HG02588 (cell line): ENCODE measurements at regions not wholly inside any gene's neighbourhood (a gene's known extent, or its start where the extent isn't known, plus 50 kb on each side); places are given as distances from the start of the nearest gene placed in this dataset.
"Not testable (repeated sequence)": the region's sequence is repeated elsewhere in the genome, so short reads cannot be mapped to it uniquely, and the experiment has no call there.

Experiments used
- ATAC-seq: cut with Tn5 transposase; IDR thresholded peaks from one replicate; pipeline ENCODE4 v1.9.1; 2021; ENCODE audit warnings: mild to moderate bottlenecking, moderate library complexity; ENCODE audit not compliant: unreplicated experiment

DNA sequence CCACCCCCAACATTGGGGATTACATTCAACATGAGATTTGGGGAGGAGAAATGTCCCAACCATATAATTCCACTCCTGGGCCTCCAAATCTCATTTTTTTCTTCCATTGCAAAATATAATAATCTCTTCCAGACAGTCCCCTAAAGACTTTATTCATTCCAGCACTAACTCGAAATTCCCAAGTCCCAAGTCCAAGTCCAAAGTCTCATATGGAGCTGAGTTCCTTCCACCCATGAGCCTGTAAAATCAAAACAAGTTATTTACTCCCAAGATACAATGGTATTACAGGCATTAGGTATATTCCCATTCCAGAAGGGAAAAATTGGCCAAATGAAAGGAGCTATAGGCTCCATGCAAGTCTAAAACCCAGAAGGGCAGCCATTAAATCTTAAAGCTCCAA, 56.7 kb downstream of the P2RY1 start:
- ATAC-seq = no peak

- ATAC-seq = no peak
Observed at GRCh38 chr3:152892446-152892845, 57.5 kb downstream of the P2RY1 start.

- no peak for ATAC-seq
Observed at GRCh38 chr3:152893647-152894046, 58.7 kb downstream of the P2RY1 start.

DNA sequence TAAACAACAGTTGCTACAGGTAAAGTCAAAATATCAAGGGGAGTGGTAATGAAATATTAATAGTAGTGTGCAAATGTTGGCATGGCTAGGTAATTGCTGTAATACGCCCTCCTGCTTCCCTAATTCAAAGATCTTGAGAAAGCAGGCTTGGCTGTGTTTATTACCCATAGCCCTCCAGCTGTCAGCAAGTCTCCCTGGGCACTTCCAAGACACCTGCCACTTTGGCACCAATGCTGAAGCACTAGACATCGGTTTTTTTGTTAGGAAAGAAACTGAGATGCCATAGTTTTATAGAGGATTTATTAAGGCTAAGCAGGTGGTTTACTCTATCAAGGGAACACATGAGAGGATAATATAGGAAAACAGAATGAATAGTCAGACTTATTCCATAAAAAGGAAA, 64.4 kb downstream of the P2RY1 start:
- no peak for ATAC-seq

- no peak for ATAC-seq
Observed at GRCh38 chr3:152902141-152902669, 67.3 kb downstream of the P2RY1 start.

DNA sequence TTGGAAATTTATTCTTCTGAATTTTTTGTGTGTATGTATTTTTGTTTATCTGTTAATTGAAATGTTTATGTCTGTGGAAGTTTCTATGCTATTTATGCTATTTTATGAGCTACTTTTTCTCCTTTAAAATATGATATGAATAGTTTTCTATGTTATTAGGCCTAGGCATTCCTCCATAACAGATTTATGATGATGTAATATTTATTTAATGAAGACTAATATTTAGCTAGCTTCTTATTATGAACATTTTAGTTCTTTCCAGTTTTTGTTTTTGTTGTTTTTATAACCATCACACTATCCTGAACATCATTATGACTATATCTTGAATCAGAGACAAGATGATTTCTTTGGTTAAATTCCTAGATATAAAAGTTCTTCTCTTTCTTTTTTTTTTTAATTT, 70.7 kb downstream of the P2RY1 start:
- ATAC-seq = no peak

DNA sequence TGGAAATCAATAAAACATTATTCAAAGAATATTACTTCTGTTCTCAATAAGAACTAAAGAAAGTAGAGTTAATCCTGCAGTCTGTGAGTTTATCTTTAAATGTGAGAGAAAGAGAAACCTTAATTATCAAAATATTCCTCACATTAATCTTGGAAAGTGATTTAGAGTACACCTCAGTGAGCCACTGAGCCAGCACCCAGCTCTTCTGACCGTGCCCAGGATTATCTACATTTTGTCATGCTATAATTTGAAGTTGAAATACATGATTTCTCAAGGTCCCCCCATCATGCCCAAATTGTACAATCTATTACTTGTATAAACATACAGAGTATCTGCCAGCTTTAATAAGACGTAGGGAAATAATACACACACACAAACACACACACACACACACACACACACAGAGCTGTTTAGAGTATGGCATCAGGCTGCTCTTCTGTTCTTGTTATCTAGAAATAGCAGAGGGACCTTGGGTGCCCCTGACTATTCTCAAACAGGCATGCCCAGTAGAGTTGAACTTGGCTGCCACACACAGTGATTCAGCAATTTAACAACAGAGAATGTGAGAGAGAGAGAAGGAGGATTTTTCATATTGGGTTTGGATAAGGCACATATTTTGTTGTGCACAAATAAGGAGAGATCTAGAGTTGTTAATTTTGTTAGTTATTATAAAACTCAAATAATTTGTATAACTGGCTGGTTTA, 74.4 kb downstream of the P2RY1 start:
- no peak for ATAC-seq

- ATAC-seq = no peak
Observed at GRCh38 chr3:152910211-152910610, 75.3 kb downstream of the P2RY1 start.

DNA sequence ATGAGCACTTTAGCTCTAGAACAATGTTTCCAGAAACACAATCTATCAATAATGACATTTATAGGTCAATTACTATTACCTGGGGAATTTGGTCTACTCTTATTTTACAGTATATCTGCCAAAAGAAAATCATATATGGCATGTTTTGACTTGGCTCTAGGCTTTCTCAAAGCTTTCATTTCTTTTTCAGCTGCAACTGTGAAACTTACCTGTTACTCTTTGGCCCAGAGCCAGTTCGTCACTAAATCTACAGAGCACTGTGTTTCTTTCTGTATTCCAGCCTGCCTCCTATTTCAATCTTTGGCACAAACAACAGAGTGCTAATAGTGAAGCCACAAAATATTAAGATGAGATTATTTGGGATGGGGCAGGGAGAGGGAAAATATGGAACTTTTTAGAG, 76.0 kb downstream of the P2RY1 start:
- ATAC-seq = no peak

GRCh38 chr3:152914743-152915142, 79.8 kb downstream of the P2RY1 start:
- not testable (repeated sequence) for ATAC-seq

DNA sequence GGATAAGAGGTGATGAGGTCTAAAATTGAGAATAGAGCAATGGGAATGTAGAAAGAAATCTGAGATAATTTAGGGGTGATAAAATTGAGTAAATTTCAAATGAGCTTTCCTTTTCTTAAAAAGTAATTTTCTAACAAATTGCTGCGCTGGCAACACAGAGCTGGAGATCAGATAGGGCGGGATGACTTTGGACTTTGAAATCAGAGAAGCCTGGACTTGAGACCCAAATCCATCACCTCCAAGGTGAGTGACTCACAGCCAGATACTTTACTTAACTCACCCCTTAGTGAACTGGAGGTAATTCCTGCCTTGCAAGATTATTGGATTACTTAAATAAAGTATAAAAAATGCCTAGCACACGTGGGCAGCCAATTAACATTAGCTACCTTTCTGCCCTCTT, 80.8 kb downstream of the P2RY1 start:
- ATAC-seq = no peak

GRCh38 chr3:152916753-152917279, 81.9 kb downstream of the P2RY1 start:
- no peak for ATAC-seq

DNA sequence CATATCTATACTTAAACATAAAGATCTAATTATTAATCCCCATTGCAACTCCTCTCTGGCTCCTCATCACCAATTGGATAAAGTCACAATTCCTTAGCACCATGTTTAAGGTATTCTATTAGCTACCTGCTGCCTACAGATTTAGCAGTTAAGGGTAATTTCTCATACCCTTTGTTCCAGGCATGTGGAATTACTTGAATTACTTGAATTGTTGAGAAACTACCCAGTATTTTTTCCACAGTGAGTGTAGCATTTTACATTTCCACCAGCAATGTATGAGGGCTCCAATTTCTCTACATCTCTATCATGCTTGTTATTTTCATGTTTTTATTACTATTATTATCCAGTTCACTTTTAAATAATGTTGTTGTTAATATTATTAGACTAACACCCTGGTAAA, 86.4 kb downstream of the P2RY1 start:
- ATAC-seq = no peak

DNA sequence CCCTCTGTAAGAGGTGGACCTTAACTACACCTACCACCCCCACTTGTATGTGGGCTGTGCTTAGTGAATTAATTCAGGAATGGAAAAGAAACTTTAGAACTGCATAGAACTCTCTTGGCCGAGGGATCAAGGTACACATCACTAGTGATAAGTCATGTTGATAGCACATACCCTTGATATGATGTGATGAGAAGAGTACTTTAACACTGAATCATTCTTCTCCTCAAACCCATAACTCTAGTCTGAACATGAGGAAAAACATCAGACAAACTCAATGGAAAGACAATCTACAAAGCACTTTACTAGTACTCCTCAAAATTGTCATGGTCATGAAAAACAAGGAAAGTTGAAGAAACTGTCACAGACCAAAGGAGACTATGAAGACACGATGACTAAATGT, 87.6 kb downstream of the P2RY1 start:
- ATAC-seq = no peak

DNA sequence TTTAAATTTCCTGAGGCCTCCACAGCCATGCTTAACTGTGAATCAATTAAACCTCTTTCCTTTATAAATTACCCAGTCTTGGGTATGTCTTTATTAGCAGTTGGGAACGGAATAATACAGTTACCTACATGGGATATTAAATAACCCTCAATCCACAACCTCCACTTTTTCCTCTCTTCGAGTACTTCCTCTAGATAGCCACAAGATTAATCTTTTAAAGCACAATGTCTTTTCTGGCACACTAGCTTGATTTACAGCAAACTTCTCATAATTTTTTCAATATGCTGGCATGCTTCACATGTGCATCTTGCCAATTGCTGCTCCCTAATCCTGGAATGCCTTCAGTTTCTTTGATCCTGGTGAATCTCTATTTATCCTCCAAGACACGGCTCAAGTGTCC, 92.2 kb downstream of the P2RY1 start:
- ATAC-seq = no peak

DNA sequence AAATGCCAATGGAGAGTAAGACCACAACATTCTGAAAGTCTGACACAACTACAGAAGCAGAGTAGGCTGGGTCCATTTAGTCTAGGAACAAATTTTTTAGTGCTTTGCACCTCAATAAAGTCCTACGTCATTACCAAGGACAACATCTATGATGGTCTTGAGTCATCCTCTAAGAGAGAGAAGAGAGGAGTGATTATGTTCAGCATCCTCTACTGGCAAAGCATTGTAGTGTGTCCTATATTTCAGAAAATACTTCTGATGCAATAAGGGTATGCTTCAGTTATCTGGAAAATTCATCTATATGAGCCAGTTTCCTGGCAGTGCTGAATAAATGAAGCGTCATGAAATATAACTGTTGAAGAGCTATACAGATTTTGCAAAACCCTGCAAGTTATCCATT, 95.6 kb downstream of the P2RY1 start:
- no peak for ATAC-seq

GRCh38 chr3:152937234-152937633, 102.3 kb downstream of the P2RY1 start:
- ATAC-seq = no peak

- no peak for ATAC-seq
Observed at GRCh38 chr3:152938974-152939636, 104.2 kb downstream of the P2RY1 start.

GRCh38 chr3:152941859-152942258, 106.9 kb downstream of the P2RY1 start:
- ATAC-seq = no peak

DNA sequence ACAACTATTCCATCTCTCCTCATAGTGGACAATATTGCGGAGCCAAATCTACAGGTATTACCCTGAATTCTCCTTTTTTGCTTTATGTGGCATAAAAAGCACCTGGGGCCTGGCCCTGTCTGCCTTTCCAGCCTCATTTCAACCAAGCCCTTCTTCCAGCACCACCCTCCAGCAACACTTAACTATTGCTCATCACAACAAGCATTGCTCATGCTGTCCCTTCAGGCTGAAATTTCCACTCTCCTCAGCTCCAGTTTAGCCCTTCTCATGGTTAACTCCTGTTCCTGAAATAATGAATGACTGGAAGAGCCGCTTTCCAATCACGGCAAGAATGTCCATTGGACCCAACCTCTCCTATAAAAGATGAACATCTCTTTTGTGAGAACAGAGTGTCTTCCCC, 107.4 kb downstream of the P2RY1 start:
- ATAC-seq = no peak

GRCh38 chr3:152943645-152944044, 108.7 kb downstream of the P2RY1 start:
- no peak for ATAC-seq

DNA sequence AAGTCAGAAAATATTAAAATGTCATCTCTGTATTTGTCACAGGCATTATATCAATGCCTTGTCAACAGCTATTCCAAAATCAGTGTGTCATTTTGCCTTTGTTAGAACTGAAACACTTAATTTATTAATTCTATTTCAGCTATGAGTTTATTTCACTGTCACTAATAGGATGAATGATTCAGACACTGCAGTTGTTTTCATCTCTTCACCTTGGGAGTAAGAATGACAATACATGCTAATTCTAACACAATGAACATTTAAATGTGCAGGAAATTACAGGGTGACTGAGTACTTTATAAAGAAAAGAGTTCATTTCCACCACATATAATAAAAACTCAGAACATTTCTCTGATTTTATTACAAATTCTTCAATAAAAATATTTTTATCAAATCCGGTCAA, 109.7 kb downstream of the P2RY1 start:
- ATAC-seq = no peak
